ENCODE measurements at regions not wholly inside any gene's neighbourhood (a gene's known extent, or its start where the extent isn't known, plus 50 kb on each side); places are given as distances from the start of the nearest gene placed in this dataset.
"Not testable (repeated sequence)": the region's sequence is repeated elsewhere in the genome, so short reads cannot be mapped to it uniquely, and the experiment has no call there.

DNA sequence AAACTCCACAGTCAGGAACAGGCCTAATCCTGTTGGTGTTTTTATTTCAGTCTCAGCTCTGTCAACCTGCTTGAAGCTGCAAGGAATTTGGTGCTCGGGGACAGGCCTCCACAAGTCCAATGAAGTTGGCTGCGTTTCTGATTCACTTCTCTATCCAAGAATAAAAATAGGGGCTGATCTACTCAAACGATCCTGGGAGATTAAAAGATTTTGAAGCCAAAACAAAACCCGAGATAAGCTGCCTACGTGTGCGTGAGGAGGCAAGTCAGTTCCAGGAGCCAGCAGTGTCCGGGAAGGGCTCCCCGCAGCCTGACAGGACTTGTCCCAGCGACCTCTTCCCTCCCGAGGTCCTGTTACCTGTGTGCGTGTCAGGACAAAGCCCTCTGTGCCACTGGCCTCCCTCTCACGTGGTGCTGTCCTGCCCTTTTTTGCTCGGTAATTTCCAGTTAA, 98.0 kb downstream of the ETS2 start:
- TF ChIP-seq POLR2AphosphoS5 (IDR thresholded peaks at IDR 0.05; ENCODE audit: borderline replicate concordance, low read depth, low read length): no peak
- no peak for TF ChIP-seq EZH2 (IDR thresholded peaks at IDR 0.05)
- TF ChIP-seq FOXP2 (optimal IDR thresholded peaks at IDR 0.05; ENCODE audit: control extremely low read depth, extremely low read length, insufficient read depth): no peak
- DNase-seq (ENCODE audit: low read depth, low spot score): no peak
- H3K36me3 ChIP-seq (ENCODE audit: insufficient read depth, low read length): no peaks in the 10 kb centered on the region
- H3K9me3 ChIP-seq (ENCODE audit: low read depth, low read length): no peaks in the 10 kb centered on the region
- H3K9ac ChIP-seq (ENCODE audit: insufficient read length): no peak overlapping the region
- H3K4me3 ChIP-seq: no peak overlapping the region
- H3K27ac ChIP-seq: no peak overlapping the region

DNA sequence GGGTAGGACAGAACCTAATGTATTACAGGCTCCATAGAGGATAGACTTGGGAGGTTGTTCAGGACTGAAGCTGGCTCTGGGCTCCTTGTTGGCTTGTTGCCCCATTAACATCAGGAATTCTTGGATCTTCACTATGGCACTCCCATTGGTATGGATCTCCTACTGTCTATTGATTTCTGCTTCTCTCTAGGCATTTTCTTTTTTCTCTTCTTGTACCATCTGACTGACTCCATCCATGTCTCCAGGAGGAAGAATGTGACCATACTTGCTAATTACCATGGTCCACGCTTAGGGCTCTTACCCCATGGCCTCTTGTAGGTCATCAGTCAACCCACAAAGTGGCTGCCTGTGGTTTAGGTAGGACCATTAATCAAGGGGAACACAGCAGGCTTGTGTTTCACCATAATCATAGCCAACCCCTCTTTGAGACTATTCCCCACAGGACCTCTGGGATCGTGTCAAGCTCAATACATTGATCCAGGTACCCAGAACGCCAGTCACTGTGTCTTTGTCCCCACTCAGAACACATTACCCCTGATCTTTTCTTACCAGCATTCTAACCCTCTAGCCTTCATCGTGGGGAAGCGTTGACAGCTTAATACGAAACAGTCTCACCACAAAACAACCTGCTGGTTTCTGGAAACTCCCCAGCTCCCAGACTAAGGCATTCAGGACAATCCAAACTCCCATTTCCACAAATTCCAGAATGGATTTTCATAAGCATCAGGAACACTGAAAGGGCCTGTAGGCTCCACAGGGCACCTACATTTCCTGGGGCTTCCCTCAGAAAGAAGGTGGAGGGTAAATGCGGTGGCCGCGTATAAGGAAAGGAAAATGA, 97.1 kb downstream of the ETS2 start:
- Histone ChIP-seq H3K9me3 (ENCODE audit: low read depth, low read length) (no peaks in the 10 kb centered on the region), H3K4me3 (no peak overlapping the region), H3K36me3 (ENCODE audit: insufficient read depth, low read length) (no peaks in the 10 kb centered on the region), H3K27ac (no peak overlapping the region), H3K9ac (ENCODE audit: insufficient read length) (no peak overlapping the region)
- DNase-seq (ENCODE audit: low read depth, low spot score): no peak
- TF ChIP-seq EZH2 (IDR thresholded peaks at IDR 0.05) (no peak), POLR2AphosphoS5 (IDR thresholded peaks at IDR 0.05; ENCODE audit: borderline replicate concordance, low read depth, low read length) (no peak), FOXP2 (optimal IDR thresholded peaks at IDR 0.05; ENCODE audit: control extremely low read depth, extremely low read length, insufficient read depth) (no peak)

DNA sequence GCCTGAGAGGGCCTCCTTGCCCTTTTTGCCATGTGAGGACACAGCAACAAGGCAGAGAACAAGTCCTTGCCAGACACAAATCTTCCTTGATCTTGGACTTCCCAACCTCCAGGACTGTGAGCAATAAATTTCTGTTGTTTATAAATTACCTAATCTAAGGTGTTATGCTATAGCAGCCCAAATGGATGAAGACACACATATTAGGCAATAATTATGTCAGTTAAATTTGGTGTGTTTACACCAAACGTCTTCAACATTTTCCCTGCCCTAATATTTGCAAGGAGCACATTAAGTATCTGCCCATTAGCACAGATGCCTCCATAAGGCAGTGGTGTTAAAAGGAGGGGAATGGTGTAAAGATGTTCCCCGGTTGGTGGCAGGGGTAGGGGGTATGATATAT, 94.8 kb downstream of the ETS2 start:
- TF ChIP-seq POLR2AphosphoS5 (IDR thresholded peaks at IDR 0.05; ENCODE audit: borderline replicate concordance, low read depth, low read length) (no peak), FOXP2 (optimal IDR thresholded peaks at IDR 0.05; ENCODE audit: control extremely low read depth, extremely low read length, insufficient read depth) (no peak)
- H3K36me3 ChIP-seq (ENCODE audit: insufficient read depth, low read length): no peaks in the 10 kb centered on the region

DNA sequence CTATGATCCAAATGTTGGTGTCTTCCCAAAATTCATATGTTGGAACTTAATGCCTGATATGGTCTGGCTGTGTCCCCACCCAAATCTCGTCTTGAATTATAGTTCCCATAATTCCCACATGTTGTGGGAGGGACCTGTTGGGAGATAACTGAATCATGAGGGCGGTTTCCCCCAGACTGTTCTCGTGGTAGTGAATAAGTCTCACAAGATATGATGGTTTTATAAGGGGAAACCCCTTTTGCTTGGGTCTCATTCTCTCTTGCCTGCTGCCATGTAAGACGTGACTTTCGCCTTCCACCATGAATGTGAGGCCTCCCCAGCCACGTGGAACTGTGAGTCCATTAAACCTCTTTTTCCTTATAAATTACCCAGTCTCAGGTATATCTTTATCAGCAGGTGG, 94.3 kb downstream of the ETS2 start:
- H3K36me3 ChIP-seq (ENCODE audit: insufficient read depth, low read length); H3K4me3 ChIP-seq; H3K27ac ChIP-seq; H3K9me3 ChIP-seq (ENCODE audit: low read depth, low read length); DNase-seq (ENCODE audit: low read depth, low spot score); H3K9ac ChIP-seq (ENCODE audit: insufficient read length): not testable (repeated sequence)

More for the DNA sequence above, 94.8 kb downstream of the ETS2 start:
- H3K9ac ChIP-seq (ENCODE audit: insufficient read length): no peak overlapping the region
- H3K9me3 ChIP-seq (ENCODE audit: low read depth, low read length): no peaks in the 10 kb centered on the region
- no peak for DNase-seq (ENCODE audit: low read depth, low spot score)
- H3K4me3 ChIP-seq: no peak overlapping the region
- no peak overlapping the region for H3K27ac ChIP-seq

DNA sequence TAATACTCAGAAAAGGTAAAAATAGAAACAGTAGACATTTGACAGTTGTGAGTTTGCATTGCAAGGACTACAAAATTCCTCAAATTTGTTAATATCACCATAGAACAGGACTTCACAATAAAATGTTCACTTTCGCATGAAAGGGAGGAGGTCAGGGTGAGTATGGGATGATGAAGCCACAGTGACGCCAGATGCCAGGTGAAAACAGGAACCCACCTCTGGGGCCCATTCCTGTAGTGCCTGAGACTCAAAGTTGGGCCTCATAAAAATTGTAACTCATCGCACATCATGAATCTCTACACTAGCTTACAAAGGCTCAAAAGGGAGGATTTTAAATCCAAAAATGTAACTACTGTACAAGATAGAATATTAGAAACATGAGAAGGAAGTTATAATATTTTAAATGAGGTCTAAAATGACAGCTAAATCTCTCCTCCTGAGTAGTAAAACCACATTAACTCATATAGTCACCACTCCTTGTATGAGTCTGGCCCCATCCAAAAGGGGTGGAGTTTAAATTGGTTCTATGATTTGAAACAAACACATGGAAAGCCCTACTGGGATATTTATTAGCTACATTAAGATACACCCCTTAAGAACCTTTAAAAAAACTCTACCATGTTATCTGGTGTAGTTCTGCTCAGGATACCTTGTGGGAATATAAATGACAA, 93.7 kb downstream of the ETS2 start:
- no peak for DNase-seq (ENCODE audit: low read depth, low spot score)
- Histone ChIP-seq H3K9ac (ENCODE audit: insufficient read length) (no peak overlapping the region), H3K4me3 (no peak overlapping the region), H3K9me3 (ENCODE audit: low read depth, low read length) (no peaks in the 10 kb centered on the region), H3K36me3 (ENCODE audit: insufficient read depth, low read length) (no peaks in the 10 kb centered on the region), H3K27ac (no peak overlapping the region)
- no peak for TF ChIP-seq EZH2 (IDR thresholded peaks at IDR 0.05)
- TF ChIP-seq POLR2AphosphoS5 (IDR thresholded peaks at IDR 0.05; ENCODE audit: borderline replicate concordance, low read depth, low read length): no peak
- no peak for TF ChIP-seq FOXP2 (optimal IDR thresholded peaks at IDR 0.05; ENCODE audit: control extremely low read depth, extremely low read length, insufficient read depth)

DNA sequence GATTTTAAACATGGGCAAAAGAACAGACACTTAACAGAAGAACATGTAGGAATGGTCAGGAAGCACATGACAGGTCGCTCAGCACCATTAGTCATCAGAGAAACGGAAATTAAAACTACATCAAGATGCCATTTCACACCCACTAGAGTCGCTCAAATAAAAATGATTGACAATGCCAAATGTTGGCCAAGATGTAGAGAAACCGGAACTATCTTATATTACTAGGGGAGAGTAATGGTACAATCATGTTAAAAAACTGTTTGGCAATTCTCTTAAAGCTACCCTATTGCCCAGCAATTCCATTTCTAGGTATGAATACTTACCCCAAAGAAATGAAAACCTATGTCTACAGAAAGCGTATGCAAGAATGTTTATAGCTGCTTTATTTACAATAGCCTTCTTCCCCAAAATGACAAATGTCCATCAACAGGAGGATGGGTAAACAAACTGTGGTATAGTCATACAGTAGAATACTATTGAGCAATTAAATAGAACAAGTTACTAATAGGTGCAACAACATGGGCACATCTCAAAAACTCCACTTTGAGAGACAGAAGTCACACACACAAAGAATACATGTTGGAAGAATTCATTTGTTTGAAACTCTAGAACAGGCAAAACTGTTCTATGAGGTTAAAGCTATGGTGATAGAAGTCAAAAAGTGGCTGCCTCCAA, 92.8 kb downstream of the ETS2 start:
- TF ChIP-seq FOXP2 (optimal IDR thresholded peaks at IDR 0.05; ENCODE audit: control extremely low read depth, extremely low read length, insufficient read depth) (no peak), EZH2 (IDR thresholded peaks at IDR 0.05) (no peak), POLR2AphosphoS5 (IDR thresholded peaks at IDR 0.05; ENCODE audit: borderline replicate concordance, low read depth, low read length) (no peak)
- H3K4me3 ChIP-seq: no peak overlapping the region
- no peak for DNase-seq (ENCODE audit: low read depth, low spot score)
- H3K9me3 ChIP-seq (ENCODE audit: low read depth, low read length): no peaks in the 10 kb centered on the region
- no peak overlapping the region for H3K27ac ChIP-seq
- no peaks in the 10 kb centered on the region for H3K36me3 ChIP-seq (ENCODE audit: insufficient read depth, low read length)
- no peak overlapping the region for H3K9ac ChIP-seq (ENCODE audit: insufficient read length)

DNA sequence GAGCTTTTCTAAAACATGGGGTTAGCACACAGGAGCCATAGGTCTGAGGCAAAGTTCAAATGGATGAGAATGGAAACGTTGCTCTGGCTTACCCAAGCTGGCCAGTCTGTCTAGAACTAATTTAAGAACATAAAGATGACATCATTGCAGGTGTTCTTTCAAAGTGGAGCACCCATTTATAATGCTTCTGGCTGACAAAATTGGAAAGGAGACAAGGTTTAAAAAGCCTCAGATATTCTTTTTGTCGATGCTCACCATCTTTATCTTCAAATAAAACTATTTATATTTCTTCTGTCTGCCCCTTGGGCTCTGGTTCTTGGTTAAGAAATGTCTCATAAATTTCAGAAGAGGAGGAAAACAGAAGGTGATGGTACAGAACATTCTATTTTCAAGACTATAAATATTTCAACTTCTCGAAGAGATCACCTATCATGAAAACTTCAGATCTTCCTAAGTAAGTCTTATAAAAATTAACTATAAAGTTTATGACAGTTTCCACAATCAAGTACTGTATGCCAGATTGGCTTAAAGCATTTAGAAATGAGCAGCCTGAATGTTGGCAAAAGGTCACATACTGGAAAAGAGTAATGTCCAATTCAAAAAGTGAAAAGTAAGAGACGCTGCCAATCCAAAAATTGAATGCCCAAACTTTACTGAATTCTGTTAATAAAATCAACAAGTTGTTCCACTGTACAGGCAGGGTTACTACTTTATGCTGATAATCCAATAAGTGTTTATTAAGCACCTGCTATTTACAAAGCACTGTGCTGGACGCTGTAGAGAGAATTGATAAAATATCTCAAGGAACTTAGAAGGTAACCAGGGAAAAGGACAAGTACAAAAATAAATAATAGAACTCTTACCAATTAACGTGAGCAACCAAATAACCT, 92.0 kb downstream of the ETS2 start:
- Histone ChIP-seq H3K36me3 (ENCODE audit: insufficient read depth, low read length) (no peaks in the 10 kb centered on the region), H3K4me3 (no peak overlapping the region), H3K9ac (ENCODE audit: insufficient read length) (no peak overlapping the region), H3K27ac (no peak overlapping the region), H3K9me3 (ENCODE audit: low read depth, low read length) (no peaks in the 10 kb centered on the region)
- DNase-seq (ENCODE audit: low read depth, low spot score): no peak
- TF ChIP-seq EZH2 (IDR thresholded peaks at IDR 0.05): no peak
- TF ChIP-seq FOXP2 (optimal IDR thresholded peaks at IDR 0.05; ENCODE audit: control extremely low read depth, extremely low read length, insufficient read depth): no peak
- no peak for TF ChIP-seq POLR2AphosphoS5 (IDR thresholded peaks at IDR 0.05; ENCODE audit: borderline replicate concordance, low read depth, low read length)

DNA sequence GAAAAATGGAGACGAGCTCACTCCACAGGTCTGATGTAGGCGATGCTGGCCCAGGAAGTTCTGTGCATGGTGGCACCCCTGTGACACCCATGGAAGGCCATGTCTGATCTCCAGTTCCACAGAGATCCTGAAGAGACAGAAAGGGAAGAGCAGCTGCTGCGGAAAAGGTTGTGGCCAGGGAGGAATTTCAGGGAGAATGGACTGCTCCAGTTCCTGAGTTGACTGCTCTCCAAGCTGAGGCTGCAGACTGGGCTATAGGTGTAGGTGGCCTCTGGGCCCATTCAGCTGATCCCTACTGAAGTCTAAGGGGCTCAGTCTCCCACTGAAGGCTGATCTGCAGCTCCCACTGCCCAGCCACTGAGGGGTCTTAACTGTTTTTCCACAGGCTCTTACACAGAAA, 89.2 kb downstream of the ETS2 start:
- Histone ChIP-seq H3K27ac (no peak overlapping the region), H3K4me3 (no peak overlapping the region), H3K36me3 (ENCODE audit: insufficient read depth, low read length) (no peaks in the 10 kb centered on the region), H3K9me3 (ENCODE audit: low read depth, low read length) (no peaks in the 10 kb centered on the region), H3K9ac (ENCODE audit: insufficient read length) (no peak overlapping the region)
- TF ChIP-seq FOXP2 (optimal IDR thresholded peaks at IDR 0.05; ENCODE audit: control extremely low read depth, extremely low read length, insufficient read depth): no peak
- TF ChIP-seq POLR2AphosphoS5 (IDR thresholded peaks at IDR 0.05; ENCODE audit: borderline replicate concordance, low read depth, low read length): no peak
- no peak for TF ChIP-seq EZH2 (IDR thresholded peaks at IDR 0.05)
- no peak for DNase-seq (ENCODE audit: low read depth, low spot score)
